Parathyroid adenoma (tissue), 2 donors: ENCODE measurements at regions not wholly inside any gene's neighbourhood (a gene's known extent, or its start where the extent isn't known, plus 50 kb on each side); places are given as distances from the start of the nearest gene placed in this dataset.

Experiments used
- H2AFZ ChIP-seq: fragments of 300-600 bp; sonication (generic); one replicate; pipeline ENCODE4 v1.7.0; 2017; ENCODE audit warnings: antibody characterized with exemption, mild to moderate bottlenecking
- H3K27ac ChIP-seq: fragments of 300-600 bp; sonication (generic); one replicate; pipeline ENCODE4 v1.7.0; 2017
- H3K27me3 ChIP-seq: fragments of 300-600 bp; sonication (generic); one replicate; pipeline ENCODE4 v1.7.0; 2017; ENCODE audit warnings: low read length; ENCODE audit not compliant: control insufficient read depth, insufficient read depth
- H3K36me3 ChIP-seq: fragments of 300-600 bp; sonication (generic); one replicate; pipeline ENCODE4 v1.7.0; 2017; ENCODE audit warnings: low read length; ENCODE audit not compliant: control insufficient read depth, insufficient read depth
- H3K4me1 ChIP-seq: fragments of 300-600 bp; sonication (generic); one replicate; pipeline ENCODE4 v1.7.0; 2017; ENCODE audit warnings: control low read depth
- H3K4me2 ChIP-seq: fragments of 300-600 bp; sonication (generic); one replicate; pipeline ENCODE4 v1.7.0; 2017; ENCODE audit warnings: low read length
- H3K4me3 ChIP-seq: fragments of 300-600 bp; sonication (generic); one replicate; pipeline ENCODE4 v1.7.0; 2017; ENCODE audit warnings: low read depth, low read length
- H3K79me2 ChIP-seq: fragments of 300-600 bp; sonication (generic); one replicate; pipeline ENCODE4 v1.7.0; 2017; ENCODE audit warnings: control low read depth
- H3K9ac ChIP-seq: fragments of 300-600 bp; sonication (generic); one replicate; pipeline ENCODE4 v1.7.0; 2017; ENCODE audit warnings: mild to moderate bottlenecking
- H3K9me3 ChIP-seq: fragments of 300-600 bp; sonication (generic); one replicate; pipeline ENCODE4 v1.7.0; 2017; ENCODE audit warnings: low read length; ENCODE audit not compliant: control insufficient read depth
- TF ChIP-seq, protein P1 (sequence below): fragments of 300-600 bp; sonication (generic); IDR thresholded peaks from one replicate; pipeline ENCODE4 v1.7.0; 2017; ENCODE audit warnings: antibody characterized with exemption, mild to moderate bottlenecking
- donor health status: primary hyperparathyroidism.

DNA sequence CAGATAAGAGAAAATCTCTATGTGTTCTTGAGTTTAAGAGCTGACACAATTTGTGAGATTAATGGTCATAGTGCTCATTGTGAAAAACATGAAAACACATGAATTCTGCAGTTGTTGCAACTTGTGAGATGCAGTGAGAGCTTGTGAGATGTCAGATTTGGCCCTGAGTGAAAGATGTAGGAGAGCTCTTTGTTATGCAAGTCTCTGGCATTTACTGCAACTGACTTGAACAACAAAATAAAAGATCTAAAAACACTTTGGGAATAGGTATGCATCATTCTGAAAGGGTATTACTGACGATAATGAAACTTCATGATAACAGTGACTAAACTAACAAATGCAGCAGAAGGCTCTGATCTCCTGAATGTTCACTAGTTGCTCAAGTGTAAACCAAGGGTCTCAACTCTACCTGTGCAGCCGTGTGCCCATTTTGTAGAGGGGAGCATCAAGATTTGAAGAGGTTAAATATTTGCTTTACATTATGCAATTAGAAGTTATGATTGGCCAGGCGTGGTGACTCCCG is 50.8 kb upstream of the SMIM36 start:
- Histone ChIP-seq H3K4me2 (no peak overlapping the region), H3K27ac (no peak overlapping the region), H3K4me1 (no peaks in the 10 kb centered on the region), H3K36me3 (no peaks in the 10 kb centered on the region), H3K79me2 (no peaks in the 10 kb centered on the region), H3K4me3 (no peak overlapping the region), H2AFZ (no peak overlapping the region), H3K27me3 (no peaks in the 10 kb centered on the region), H3K9me3 (no peaks in the 10 kb centered on the region), H3K9ac (no peak overlapping the region)
- TF ChIP-seq, protein P1, sequence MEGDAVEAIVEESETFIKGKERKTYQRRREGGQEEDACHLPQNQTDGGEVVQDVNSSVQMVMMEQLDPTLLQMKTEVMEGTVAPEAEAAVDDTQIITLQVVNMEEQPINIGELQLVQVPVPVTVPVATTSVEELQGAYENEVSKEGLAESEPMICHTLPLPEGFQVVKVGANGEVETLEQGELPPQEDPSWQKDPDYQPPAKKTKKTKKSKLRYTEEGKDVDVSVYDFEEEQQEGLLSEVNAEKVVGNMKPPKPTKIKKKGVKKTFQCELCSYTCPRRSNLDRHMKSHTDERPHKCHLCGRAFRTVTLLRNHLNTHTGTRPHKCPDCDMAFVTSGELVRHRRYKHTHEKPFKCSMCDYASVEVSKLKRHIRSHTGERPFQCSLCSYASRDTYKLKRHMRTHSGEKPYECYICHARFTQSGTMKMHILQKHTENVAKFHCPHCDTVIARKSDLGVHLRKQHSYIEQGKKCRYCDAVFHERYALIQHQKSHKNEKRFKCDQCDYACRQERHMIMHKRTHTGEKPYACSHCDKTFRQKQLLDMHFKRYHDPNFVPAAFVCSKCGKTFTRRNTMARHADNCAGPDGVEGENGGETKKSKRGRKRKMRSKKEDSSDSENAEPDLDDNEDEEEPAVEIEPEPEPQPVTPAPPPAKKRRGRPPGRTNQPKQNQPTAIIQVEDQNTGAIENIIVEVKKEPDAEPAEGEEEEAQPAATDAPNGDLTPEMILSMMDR = no peak

DNA sequence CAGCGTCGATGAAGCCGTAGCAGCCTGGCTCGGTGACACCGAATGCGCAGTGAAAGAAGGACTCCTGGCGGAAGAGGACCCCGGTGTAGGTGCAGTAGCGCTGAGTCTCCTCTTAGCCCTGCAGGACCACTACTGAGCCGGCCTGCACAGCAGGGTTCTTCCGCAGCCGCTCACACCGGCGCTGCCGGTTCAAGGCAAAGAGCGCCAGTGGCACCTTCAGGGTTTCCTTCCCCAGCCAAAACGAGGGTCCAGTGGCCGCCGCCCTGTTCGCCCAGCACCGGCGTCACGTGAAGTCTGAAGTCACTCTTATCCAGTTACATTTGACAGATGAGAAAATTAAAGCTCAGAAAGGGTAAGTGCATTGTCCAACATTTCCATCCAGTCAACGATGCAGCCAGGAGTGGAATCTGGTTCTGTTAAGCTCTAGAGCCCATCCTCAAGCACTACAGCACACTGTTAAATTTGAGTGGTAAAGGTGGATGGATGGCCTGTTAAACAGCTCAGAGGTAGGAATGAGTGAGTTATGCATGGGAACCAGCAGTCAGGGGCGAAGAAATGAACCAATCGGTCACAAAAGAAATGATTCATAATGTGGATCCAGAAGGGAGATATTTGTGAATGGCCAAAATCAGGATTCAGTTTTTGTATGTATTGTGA is 50.2 kb upstream of the SMIM36 start:
- H3K4me1 ChIP-seq = no peaks in the 10 kb centered on the region
- no peak overlapping the region for H3K27ac ChIP-seq
- H3K9ac ChIP-seq = no peak overlapping the region
- H3K36me3 ChIP-seq = no peaks in the 10 kb centered on the region
- TF ChIP-seq, protein P1 = no peak
- no peak overlapping the region for H3K4me2 ChIP-seq
- H3K4me3 ChIP-seq = no peak overlapping the region
- H3K79me2 ChIP-seq = no peaks in the 10 kb centered on the region
- no peak overlapping the region for H2AFZ ChIP-seq
- H3K9me3 ChIP-seq = no peaks in the 10 kb centered on the region
- H3K27me3 ChIP-seq = no peaks in the 10 kb centered on the region
